DND-41 (cell line): ENCODE measurements at regions not wholly inside any gene's neighbourhood (a gene's known extent, or its start where the extent isn't known, plus 50 kb on each side); places are given as distances from the start of the nearest gene placed in this dataset.

Experiments used
- CTCF ChIP-seq: IDR thresholded peaks from 2 replicates; pipeline ENCODE4 v1.5.1; 2012; ENCODE audit warnings: borderline replicate concordance, low read length, moderate library complexity, mild to moderate bottlenecking; ENCODE audit not compliant: poor library complexity, severe bottlenecking; ENCODE audit errors: extremely low read depth
- EZH2 ChIP-seq: IDR thresholded peaks from 3 replicates; pipeline ENCODE4 v1.6.1; 2012; ENCODE audit warnings: borderline replicate concordance, low read depth, mild to moderate bottlenecking, moderate library complexity, low read length, inconsistent platforms; ENCODE audit not compliant: severe bottlenecking

DNA sequence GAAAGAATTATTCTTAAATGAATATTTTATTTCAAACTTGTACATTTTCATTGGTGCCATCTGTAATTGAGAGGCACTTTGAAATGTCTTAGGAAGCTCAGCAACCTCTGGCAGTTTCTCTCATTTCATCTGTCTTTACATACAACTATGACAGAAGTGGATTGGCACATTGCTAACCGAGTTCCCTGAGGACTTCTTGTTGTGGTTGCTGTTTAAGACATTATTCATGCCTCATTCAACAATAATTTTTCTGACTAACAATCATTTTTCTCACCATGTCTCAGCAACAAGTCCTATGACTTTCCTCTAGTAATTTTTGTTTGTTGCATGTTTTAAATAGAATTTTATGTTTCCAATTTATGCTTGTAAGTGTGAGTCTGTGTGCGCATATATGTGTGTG, 284.0 kb upstream of the CWC22 start:
- TF ChIP-seq CTCF: no peak
- no peak for TF ChIP-seq EZH2
